H9 (cell line): ENCODE measurements at regions not wholly inside any gene's neighbourhood (a gene's known extent, or its start where the extent isn't known, plus 50 kb on each side); places are given as distances from the start of the nearest gene placed in this dataset.

Source experiments
- DNase-seq: peaks from one replicate; pipeline ENCODE4 v3.0.0-alpha.2; 2017
- H2AFZ ChIP-seq: one replicate; pipeline ENCODE4 v1.6.1; 2013; ENCODE audit warnings: mild to moderate bottlenecking, low read length, control low read depth, moderate library complexity
- H2AK5ac ChIP-seq: 2 replicates; pipeline ENCODE4 v1.6.1; 2013; ENCODE audit warnings: low read length, control low read depth, mixed read lengths; ENCODE audit not compliant: insufficient read length
- H2BK120ac ChIP-seq: one replicate; pipeline ENCODE4 v1.6.1; 2013; ENCODE audit warnings: low read depth, mild to moderate bottlenecking, low read length, control low read depth, inconsistent platforms; ENCODE audit not compliant: poor library complexity, severe bottlenecking
- H2BK12ac ChIP-seq: 2 replicates; pipeline ENCODE4 v1.6.1; 2013; ENCODE audit warnings: low read length, control low read depth, mixed read lengths, low read depth; ENCODE audit not compliant: insufficient read length
- H2BK15ac ChIP-seq: 2 replicates; pipeline ENCODE4 v1.6.1; 2013; ENCODE audit warnings: low read depth, low read length, control low read depth
- H2BK20ac ChIP-seq: one replicate; pipeline ENCODE4 v1.6.1; 2013; ENCODE audit warnings: low read depth, mild to moderate bottlenecking, low read length, control low read depth, inconsistent platforms; ENCODE audit not compliant: poor library complexity, severe bottlenecking
- H2BK5ac ChIP-seq: 2 replicates; pipeline ENCODE4 v1.6.1; 2013; ENCODE audit warnings: low read length, control low read depth, mixed read lengths; ENCODE audit not compliant: insufficient read length
- H3K14ac ChIP-seq: 2 replicates; pipeline ENCODE4 v1.6.1; 2013; ENCODE audit warnings: low read length, control low read depth; ENCODE audit not compliant: insufficient read depth
- H3K18ac ChIP-seq: 2 replicates; pipeline ENCODE4 v1.6.1; 2013; ENCODE audit warnings: low read depth, mild to moderate bottlenecking, mixed read lengths, low read length, control low read depth; ENCODE audit not compliant: insufficient read length
- H3K23ac ChIP-seq: 2 replicates; pipeline ENCODE4 v1.6.1; 2013; ENCODE audit warnings: low read length, control low read depth, mixed read lengths, low read depth; ENCODE audit not compliant: insufficient read length
- H3K23me2 ChIP-seq: 2 replicates; pipeline ENCODE4 v1.6.1; 2013; ENCODE audit warnings: low read depth, mild to moderate bottlenecking, mixed read lengths, low read length, control low read depth; ENCODE audit not compliant: insufficient read length, poor library complexity, severe bottlenecking
- H3K27ac ChIP-seq: 2 replicates; pipeline ENCODE4 v1.5.1; 2013; ENCODE audit warnings: low read length, control low read depth, mixed read lengths, low read depth; ENCODE audit not compliant: insufficient read length
- H3K27me3 ChIP-seq: 2 replicates; pipeline ENCODE4 v1.6.1; 2013; ENCODE audit warnings: low read length, control low read depth, inconsistent platforms; ENCODE audit not compliant: insufficient read depth
- H3K4ac ChIP-seq: 2 replicates; pipeline ENCODE4 v1.6.1; 2013; ENCODE audit warnings: low read depth, mild to moderate bottlenecking, control low read depth, inconsistent platforms, low read length, moderate library complexity
- H3K4me1 ChIP-seq: 2 replicates; pipeline ENCODE4 v1.6.1; 2013; ENCODE audit warnings: low read length, control low read depth, inconsistent platforms; ENCODE audit not compliant: insufficient read depth
- H3K4me2 ChIP-seq: 2 replicates; pipeline ENCODE4 v1.6.1; 2013; ENCODE audit warnings: low read length, control low read depth, mixed read lengths; ENCODE audit not compliant: insufficient read length, insufficient read depth
- H3K56ac ChIP-seq: 2 replicates; pipeline ENCODE4 v1.6.1; 2013; ENCODE audit warnings: low read depth, mild to moderate bottlenecking, mixed read lengths, low read length, control low read depth; ENCODE audit not compliant: insufficient read length
- H3K79me1 ChIP-seq: 2 replicates; pipeline ENCODE4 v1.6.1; 2013; ENCODE audit warnings: low read depth, mild to moderate bottlenecking, moderate library complexity, low read length, control low read depth, inconsistent platforms; ENCODE audit not compliant: insufficient read depth, poor library complexity, severe bottlenecking
- H3K79me2 ChIP-seq: 2 replicates; pipeline ENCODE4 v1.6.1; 2013; ENCODE audit warnings: low read length, control low read depth, inconsistent platforms; ENCODE audit not compliant: insufficient read depth
- H3K9ac ChIP-seq: 2 replicates; pipeline ENCODE4 v1.6.1; 2013; ENCODE audit warnings: low read length, control low read depth, mixed read lengths; ENCODE audit not compliant: insufficient read length; ENCODE audit errors: extremely low read depth
- H3K9me3 ChIP-seq: one replicate; pipeline ENCODE4 v1.6.1; 2013; ENCODE audit warnings: low read depth, low read length, inconsistent platforms; ENCODE audit not compliant: control insufficient read depth
- H3T11ph ChIP-seq: one replicate; pipeline ENCODE4 v1.6.1; 2013; ENCODE audit warnings: mild to moderate bottlenecking, low read length, control low read depth, inconsistent platforms
- H4K20me1 ChIP-seq: one replicate; pipeline ENCODE4 v1.6.1; 2013; ENCODE audit not compliant: control insufficient read depth, insufficient read length, insufficient read depth
- H4K5ac ChIP-seq: 2 replicates; pipeline ENCODE4 v1.6.1; 2013; ENCODE audit warnings: low read depth, mild to moderate bottlenecking, mixed read lengths, low read length, control low read depth; ENCODE audit not compliant: insufficient read length
- H4K8ac ChIP-seq: replicated peaks from 2 replicates; pipeline ENCODE4 v1.6.1; 2013; ENCODE audit warnings: low read length, control low read depth, mixed read lengths, low read depth; ENCODE audit not compliant: insufficient read length
- H4K91ac ChIP-seq: 2 replicates; pipeline ENCODE4 v1.6.1; 2013; ENCODE audit warnings: low read depth, mild to moderate bottlenecking, moderate library complexity, mixed read lengths, low read length, control low read depth; ENCODE audit not compliant: insufficient read length
- H3K27ac Mint-ChIP-seq, 3 experiments: 2 replicates in 2 of 3; 3 replicates in 1 of 3; pipeline ENCODE4 v1.8.0; 2020 to 2021; ENCODE audit warnings: mixed read lengths in 3 of 3, mild to moderate bottlenecking in 1 of 3, moderate library complexity in 1 of 3
- H3K27me3 Mint-ChIP-seq: 2 replicates; pipeline ENCODE4 v1.8.0; 2021; ENCODE audit warnings: low read depth, mild to moderate bottlenecking, moderate library complexity, mixed read lengths
- H3K36me3 Mint-ChIP-seq, 3 experiments: 2 replicates in 2 of 3; 3 replicates in 1 of 3; pipeline ENCODE4 v1.8.0; 2020 to 2021; ENCODE audit warnings: low read depth in 3 of 3, mixed read lengths in 3 of 3; ENCODE audit not compliant: insufficient read depth in 1 of 3
- H3K4me1 Mint-ChIP-seq, 2 experiments: 2 replicates each; pipeline ENCODE4 v1.8.0; 2020; ENCODE audit warnings: mixed read lengths in 2 of 2
- H3K4me3 Mint-ChIP-seq, 2 experiments: 2 replicates in 1 of 2; 3 replicates in 1 of 2; pipeline ENCODE4 v1.8.0; 2020 to 2021; ENCODE audit warnings: mild to moderate bottlenecking in 2 of 2, mixed read lengths in 2 of 2, moderate library complexity in 1 of 2
- H3K9me3 Mint-ChIP-seq, 2 experiments: 2 replicates in 1 of 2; 3 replicates in 1 of 2; pipeline ENCODE4 v1.8.0; 2020; ENCODE audit warnings: mild to moderate bottlenecking in 2 of 2, mixed read lengths in 2 of 2, moderate library complexity in 1 of 2
- CTCF ChIP-seq: fragments of 200-600 bp; sonication (generic); conservative IDR thresholded peaks from 3 replicates; pipeline ENCODE4 v1.8.0; 2021; ENCODE audit warnings: antibody characterized with exemption, mild to moderate bottlenecking
- WGBS: extraction: QIAGEN DNeasy Blood & Tissue Kit; methylation state at CpG from one replicate; pipeline ENCODE4 v1.1.7; 2013; ENCODE audit warnings: missing lambda C conversion rate, low lambda C conversion rate, mixed read lengths; ENCODE audit not compliant: insufficient read length; ENCODE audit errors: extremely low coverage; 5-methylcytosine and 5-hydroxymethylcytosine counted together

GRCh38 chr7:68458010-68458908 is 1140.0 kb upstream of the AUTS2 start:
- H2BK5ac ChIP-seq = no peak overlapping the region
- peak overlapping the region in 1 of 3 experiments; percentile 1; a peak in 1 of 7 replicates for H3K27ac Mint-ChIP-seq

More at GRCh38 chr7:68458010-68458908, 1140.0 kb upstream of the AUTS2 start:
- no peak overlapping the region for H4K8ac ChIP-seq
- WGBS = no CpG with 5 or more reads among the region's 5 CpGs
- no peaks in the 10 kb centered on the region for H3K79me1 ChIP-seq
- Mint-ChIP-seq H3K36me3 (no peaks in the 10 kb centered on the region; a peak in 1 of 7 replicates), H3K4me1 (no peaks in the 10 kb centered on the region), H3K9me3 (peaks cover 6 to 12% of the 10 kb centered on the region in 2 experiments), H3K4me3 (no peak overlapping the region), H3K27me3 (no peaks in the 10 kb centered on the region)
- no peak overlapping the region for H2BK12ac ChIP-seq
- no peak overlapping the region for H2BK15ac ChIP-seq
- H3K23me2 ChIP-seq = no peaks in the 10 kb centered on the region
- H2BK20ac ChIP-seq = no peak overlapping the region
- no peak overlapping the region for H2AFZ ChIP-seq
- no peak overlapping the region for H3K14ac ChIP-seq
- no peak overlapping the region for H2BK120ac ChIP-seq
- H3K4ac ChIP-seq = no peak overlapping the region
- no peak overlapping the region for H3T11ph ChIP-seq
- no peak overlapping the region for H3K27ac ChIP-seq
- no peaks in the 10 kb centered on the region for H3K9me3 ChIP-seq
- H3K23ac ChIP-seq = no peak overlapping the region
- H4K91ac ChIP-seq = no peak overlapping the region
- H3K9ac ChIP-seq = no peak overlapping the region
- no peaks in the 10 kb centered on the region for H3K4me1 ChIP-seq
- DNase-seq = no peak
- no peaks in the 10 kb centered on the region for H3K27me3 ChIP-seq
- H4K20me1 ChIP-seq = no peaks in the 10 kb centered on the region
- H3K4me2 ChIP-seq = no peak overlapping the region
- H4K5ac ChIP-seq = no peak overlapping the region
- no peak overlapping the region for H3K56ac ChIP-seq
- H2AK5ac ChIP-seq = no peak overlapping the region
- H3K18ac ChIP-seq = no peak overlapping the region
- H3K79me2 ChIP-seq = no peaks in the 10 kb centered on the region
- TF ChIP-seq CTCF = no peak
